ENCODE measurements at regions not wholly inside any gene's neighbourhood (a gene's known extent, or its start where the extent isn't known, plus 50 kb on each side); places are given as distances from the start of the nearest gene placed in this dataset.
"Not testable (repeated sequence)": the region's sequence is repeated elsewhere in the genome, so short reads cannot be mapped to it uniquely, and the experiment has no call there.

DNA sequence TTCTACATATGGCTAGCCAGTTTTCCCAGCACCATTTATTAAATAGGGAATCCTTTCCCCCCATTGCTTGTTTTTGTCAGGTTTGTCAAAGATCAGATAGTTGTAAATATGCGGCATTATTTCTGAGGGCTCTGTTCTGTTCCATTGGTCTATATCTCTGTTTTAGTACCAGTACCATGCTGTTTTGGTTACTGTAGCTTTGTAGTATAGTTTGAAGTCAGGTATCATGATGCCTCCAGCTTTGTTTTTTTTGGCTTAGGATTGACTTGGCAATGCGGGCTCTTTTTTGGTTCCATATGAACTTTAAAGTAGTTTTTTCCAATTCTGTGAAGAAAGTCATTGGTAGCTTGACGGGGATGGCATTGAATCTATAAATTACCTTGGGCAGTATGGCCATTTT, 60.0 kb upstream of the GPC3 start:
- H3K4me1 Mint-ChIP-seq; H3K27ac Mint-ChIP-seq (ENCODE audit: unreplicated experiment); H3K9me3 Mint-ChIP-seq; H3K4me3 Mint-ChIP-seq; H3K36me3 Mint-ChIP-seq (ENCODE audit: low read depth); H3K27me3 Mint-ChIP-seq (ENCODE audit: low read depth); DNase-seq (ENCODE audit: low read depth, low spot score): not testable (repeated sequence)

- DNase-seq (ENCODE audit: low read depth, low spot score); H3K27me3 Mint-ChIP-seq (ENCODE audit: low read depth); H3K36me3 Mint-ChIP-seq (ENCODE audit: low read depth): not testable (repeated sequence)
These were observed 81.7 kb upstream of the GPC3 start for GRCh38 chrX:134067107-134067506.

DNA sequence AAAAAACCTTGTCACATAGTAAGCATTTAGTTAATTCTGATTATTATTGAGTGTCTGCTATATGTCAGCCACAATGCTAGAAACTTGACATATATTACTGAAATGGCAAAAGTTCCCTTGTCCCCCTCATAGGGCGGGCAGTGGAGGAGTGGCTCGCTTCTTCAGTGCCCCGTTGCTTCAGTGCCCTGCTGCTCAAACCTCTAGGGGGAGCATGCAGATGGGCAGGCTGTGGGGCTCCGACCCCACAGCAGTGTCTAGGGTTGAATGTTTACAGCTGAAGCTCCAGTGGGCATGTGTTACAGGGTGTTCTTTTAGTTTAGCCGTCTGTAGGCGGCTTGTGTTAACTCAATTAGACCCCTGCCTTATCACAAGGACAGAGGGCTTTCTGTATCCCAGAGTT, 86.5 kb upstream of the GPC3 start:
- not testable (repeated sequence) for H3K27me3 Mint-ChIP-seq (ENCODE audit: low read depth); H3K4me3 Mint-ChIP-seq; DNase-seq (ENCODE audit: low read depth, low spot score); H3K9me3 Mint-ChIP-seq; H3K4me1 Mint-ChIP-seq; H3K36me3 Mint-ChIP-seq (ENCODE audit: low read depth); H3K27ac Mint-ChIP-seq (ENCODE audit: unreplicated experiment)

More at GRCh38 chrX:134067107-134067506, 81.7 kb upstream of the GPC3 start:
- H3K9me3 Mint-ChIP-seq; H3K4me3 Mint-ChIP-seq; H3K4me1 Mint-ChIP-seq; H3K27ac Mint-ChIP-seq (ENCODE audit: unreplicated experiment): not testable (repeated sequence)

GRCh38 chrX:134073341-134073740, 87.9 kb upstream of the GPC3 start:
- Mint-ChIP-seq H3K27me3 (ENCODE audit: low read depth) (no peaks in the 10 kb centered on the region), H3K4me1 (no peaks in the 10 kb centered on the region), H3K36me3 (ENCODE audit: low read depth) (no peaks in the 10 kb centered on the region), H3K4me3 (no peak overlapping the region), H3K27ac (ENCODE audit: unreplicated experiment) (no peak overlapping the region), H3K9me3 (peaks cover 7% of the 10 kb centered on the region)
- no peak for DNase-seq (ENCODE audit: low read depth, low spot score)
- TF ChIP-seq, protein P1, sequence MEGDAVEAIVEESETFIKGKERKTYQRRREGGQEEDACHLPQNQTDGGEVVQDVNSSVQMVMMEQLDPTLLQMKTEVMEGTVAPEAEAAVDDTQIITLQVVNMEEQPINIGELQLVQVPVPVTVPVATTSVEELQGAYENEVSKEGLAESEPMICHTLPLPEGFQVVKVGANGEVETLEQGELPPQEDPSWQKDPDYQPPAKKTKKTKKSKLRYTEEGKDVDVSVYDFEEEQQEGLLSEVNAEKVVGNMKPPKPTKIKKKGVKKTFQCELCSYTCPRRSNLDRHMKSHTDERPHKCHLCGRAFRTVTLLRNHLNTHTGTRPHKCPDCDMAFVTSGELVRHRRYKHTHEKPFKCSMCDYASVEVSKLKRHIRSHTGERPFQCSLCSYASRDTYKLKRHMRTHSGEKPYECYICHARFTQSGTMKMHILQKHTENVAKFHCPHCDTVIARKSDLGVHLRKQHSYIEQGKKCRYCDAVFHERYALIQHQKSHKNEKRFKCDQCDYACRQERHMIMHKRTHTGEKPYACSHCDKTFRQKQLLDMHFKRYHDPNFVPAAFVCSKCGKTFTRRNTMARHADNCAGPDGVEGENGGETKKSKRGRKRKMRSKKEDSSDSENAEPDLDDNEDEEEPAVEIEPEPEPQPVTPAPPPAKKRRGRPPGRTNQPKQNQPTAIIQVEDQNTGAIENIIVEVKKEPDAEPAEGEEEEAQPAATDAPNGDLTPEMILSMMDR (conservative IDR thresholded peaks at IDR 0.05): no peak

GRCh38 chrX:134074151-134074550, 88.8 kb upstream of the GPC3 start:
- TF ChIP-seq, protein P1 (conservative IDR thresholded peaks at IDR 0.05): no peak
- Mint-ChIP-seq H3K4me3 (no peak overlapping the region), H3K4me1 (no peaks in the 10 kb centered on the region), H3K27me3 (ENCODE audit: low read depth) (no peaks in the 10 kb centered on the region), H3K9me3 (peaks cover 8% of the 10 kb centered on the region), H3K36me3 (ENCODE audit: low read depth) (peaks cover 4% of the 10 kb centered on the region), H3K27ac (ENCODE audit: unreplicated experiment) (no peak overlapping the region)
- DNase-seq (ENCODE audit: low read depth, low spot score): no peak

- Mint-ChIP-seq H3K4me1 (no peaks in the 10 kb centered on the region), H3K27ac (ENCODE audit: unreplicated experiment) (no peak overlapping the region), H3K36me3 (ENCODE audit: low read depth) (peaks cover 10% of the 10 kb centered on the region), H3K27me3 (ENCODE audit: low read depth) (no peaks in the 10 kb centered on the region), H3K4me3 (no peak overlapping the region), H3K9me3 (peaks cover 12% of the 10 kb centered on the region)
- TF ChIP-seq, protein P1 (conservative IDR thresholded peaks at IDR 0.05): no peak
- no peak for DNase-seq (ENCODE audit: low read depth, low spot score)
These were observed 90.7 kb upstream of the GPC3 start for GRCh38 chrX:134075894-134076718.

- Mint-ChIP-seq H3K36me3 (ENCODE audit: low read depth) (peaks cover 2% of the 10 kb centered on the region), H3K27me3 (ENCODE audit: low read depth) (no peaks in the 10 kb centered on the region), H3K4me1 (no peaks in the 10 kb centered on the region), H3K27ac (ENCODE audit: unreplicated experiment) (no peak overlapping the region), H3K9me3 (peaks cover 19% of the 10 kb centered on the region), H3K4me3 (no peak overlapping the region)
- DNase-seq (ENCODE audit: low read depth, low spot score): no peak
- TF ChIP-seq, protein P1 (conservative IDR thresholded peaks at IDR 0.05): no peak
These were observed 110.0 kb upstream of the GPC3 start for GRCh38 chrX:134095366-134095765.

Measured in neural crest cell (in vitro differentiated cells).